Panc1 (cell line): ENCODE measurements at regions not wholly inside any gene's neighbourhood (a gene's known extent, or its start where the extent isn't known, plus 50 kb on each side); places are given as distances from the start of the nearest gene placed in this dataset.

Experiments used
- POLR2AphosphoS5 ChIP-seq: IDR thresholded peaks from 2 replicates; pipeline ENCODE4 v1.6.1; 2012; ENCODE audit warnings: mild to moderate bottlenecking, low read depth, low read length, moderate library complexity
- SIN3A ChIP-seq: IDR thresholded peaks from 2 replicates; pipeline ENCODE4 v1.6.1; 2012; ENCODE audit warnings: low read depth, mild to moderate bottlenecking, low read length, moderate library complexity, borderline replicate concordance; ENCODE audit not compliant: insufficient read depth
- TCF7L2 ChIP-seq: IDR thresholded peaks from 2 replicates; pipeline ENCODE4 v1.6.1; 2011; ENCODE audit warnings: mild to moderate bottlenecking, low read depth, low read length, inconsistent platforms
- TF ChIP-seq, protein P1 (sequence below): fragments of 450-650 bp; IDR thresholded peaks from 2 replicates; pipeline ENCODE4 v1.5.1; 2017; ENCODE audit warnings: mild to moderate bottlenecking
- TF ChIP-seq, protein P2 (sequence below), 2 experiments: IDR thresholded peaks; 2 replicates each; pipeline ENCODE4 v1.6.1; 2011 to 2012; ENCODE audit warnings: low read depth in 2 of 2, control low read depth in 1 of 2, low read length in 1 of 2, mild to moderate bottlenecking in 1 of 2, moderate library complexity in 1 of 2; ENCODE audit not compliant: insufficient read depth in 1 of 2

- TF ChIP-seq, protein P1, sequence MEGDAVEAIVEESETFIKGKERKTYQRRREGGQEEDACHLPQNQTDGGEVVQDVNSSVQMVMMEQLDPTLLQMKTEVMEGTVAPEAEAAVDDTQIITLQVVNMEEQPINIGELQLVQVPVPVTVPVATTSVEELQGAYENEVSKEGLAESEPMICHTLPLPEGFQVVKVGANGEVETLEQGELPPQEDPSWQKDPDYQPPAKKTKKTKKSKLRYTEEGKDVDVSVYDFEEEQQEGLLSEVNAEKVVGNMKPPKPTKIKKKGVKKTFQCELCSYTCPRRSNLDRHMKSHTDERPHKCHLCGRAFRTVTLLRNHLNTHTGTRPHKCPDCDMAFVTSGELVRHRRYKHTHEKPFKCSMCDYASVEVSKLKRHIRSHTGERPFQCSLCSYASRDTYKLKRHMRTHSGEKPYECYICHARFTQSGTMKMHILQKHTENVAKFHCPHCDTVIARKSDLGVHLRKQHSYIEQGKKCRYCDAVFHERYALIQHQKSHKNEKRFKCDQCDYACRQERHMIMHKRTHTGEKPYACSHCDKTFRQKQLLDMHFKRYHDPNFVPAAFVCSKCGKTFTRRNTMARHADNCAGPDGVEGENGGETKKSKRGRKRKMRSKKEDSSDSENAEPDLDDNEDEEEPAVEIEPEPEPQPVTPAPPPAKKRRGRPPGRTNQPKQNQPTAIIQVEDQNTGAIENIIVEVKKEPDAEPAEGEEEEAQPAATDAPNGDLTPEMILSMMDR: no peak
- TF ChIP-seq SIN3A (no peak), POLR2AphosphoS5 (no peak), TCF7L2 (no peak)
- TF ChIP-seq, protein P2, sequence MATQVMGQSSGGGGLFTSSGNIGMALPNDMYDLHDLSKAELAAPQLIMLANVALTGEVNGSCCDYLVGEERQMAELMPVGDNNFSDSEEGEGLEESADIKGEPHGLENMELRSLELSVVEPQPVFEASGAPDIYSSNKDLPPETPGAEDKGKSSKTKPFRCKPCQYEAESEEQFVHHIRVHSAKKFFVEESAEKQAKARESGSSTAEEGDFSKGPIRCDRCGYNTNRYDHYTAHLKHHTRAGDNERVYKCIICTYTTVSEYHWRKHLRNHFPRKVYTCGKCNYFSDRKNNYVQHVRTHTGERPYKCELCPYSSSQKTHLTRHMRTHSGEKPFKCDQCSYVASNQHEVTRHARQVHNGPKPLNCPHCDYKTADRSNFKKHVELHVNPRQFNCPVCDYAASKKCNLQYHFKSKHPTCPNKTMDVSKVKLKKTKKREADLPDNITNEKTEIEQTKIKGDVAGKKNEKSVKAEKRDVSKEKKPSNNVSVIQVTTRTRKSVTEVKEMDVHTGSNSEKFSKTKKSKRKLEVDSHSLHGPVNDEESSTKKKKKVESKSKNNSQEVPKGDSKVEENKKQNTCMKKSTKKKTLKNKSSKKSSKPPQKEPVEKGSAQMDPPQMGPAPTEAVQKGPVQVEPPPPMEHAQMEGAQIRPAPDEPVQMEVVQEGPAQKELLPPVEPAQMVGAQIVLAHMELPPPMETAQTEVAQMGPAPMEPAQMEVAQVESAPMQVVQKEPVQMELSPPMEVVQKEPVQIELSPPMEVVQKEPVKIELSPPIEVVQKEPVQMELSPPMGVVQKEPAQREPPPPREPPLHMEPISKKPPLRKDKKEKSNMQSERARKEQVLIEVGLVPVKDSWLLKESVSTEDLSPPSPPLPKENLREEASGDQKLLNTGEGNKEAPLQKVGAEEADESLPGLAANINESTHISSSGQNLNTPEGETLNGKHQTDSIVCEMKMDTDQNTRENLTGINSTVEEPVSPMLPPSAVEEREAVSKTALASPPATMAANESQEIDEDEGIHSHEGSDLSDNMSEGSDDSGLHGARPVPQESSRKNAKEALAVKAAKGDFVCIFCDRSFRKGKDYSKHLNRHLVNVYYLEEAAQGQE (IDR thresholded peaks at IDR 0.05; ENCODE audit: insufficient read depth in 1 of 2, low read depth in 2 of 2, low read length in 1 of 2): no peak
Measured at GRCh38 chr2:8159211-8159965, 522.5 kb upstream of the ID2 start.
